ENCODE measurements at regions not wholly inside any gene's neighbourhood (a gene's known extent, or its start where the extent isn't known, plus 50 kb on each side); places are given as distances from the start of the nearest gene placed in this dataset.
"Not testable (repeated sequence)": the region's sequence is repeated elsewhere in the genome, so short reads cannot be mapped to it uniquely, and the experiment has no call there.

- H3K27ac Mint-ChIP-seq; CTCF ChIA-PET; H3K36me3 Mint-ChIP-seq (ENCODE audit: low read depth); H3K4me3 Mint-ChIP-seq; H3K27me3 Mint-ChIP-seq (ENCODE audit: low read depth); H3K9me3 Mint-ChIP-seq; H3K4me1 Mint-ChIP-seq (ENCODE audit: low read depth); DNase-seq; intact Hi-C loops (cut with micrococcal nuclease): not testable (repeated sequence)
These were observed 51.5 kb upstream of the CDC42EP3 start for GRCh38 chr2:37722971-37723370.

- Mint-ChIP-seq H3K27ac (no peak overlapping the region), H3K36me3 (ENCODE audit: low read depth) (no peaks in the 10 kb centered on the region), H3K4me3 (no peak overlapping the region), H3K27me3 (ENCODE audit: low read depth) (peaks cover 1% of the 10 kb centered on the region), H3K9me3 (peaks cover 7% of the 10 kb centered on the region), H3K4me1 (ENCODE audit: low read depth) (peaks cover 6% of the 10 kb centered on the region)
- no peak for DNase-seq
- CTCF ChIA-PET, result interaction anchor here (0.6 kb wide), 1 partner anchor 996 kb away, joined by 4 read pairs; no protein-coding TSS in a partner anchor
- intact Hi-C loops (cut with micrococcal nuclease), result loop anchor here (2.0 to 5.0 kb wide), 2 partner anchors 45 to 143 kb away; no protein-coding TSS in a partner anchor
These were observed 58.8 kb upstream of the CDC42EP3 start for GRCh38 chr2:37730037-37730818.

- intact Hi-C loops (cut with micrococcal nuclease), result loop anchor here (5.0 kb wide), 1 partner anchor 145 kb away; no protein-coding TSS in a partner anchor
- CTCF ChIA-PET; H3K36me3 Mint-ChIP-seq (ENCODE audit: low read depth); H3K27ac Mint-ChIP-seq; H3K9me3 Mint-ChIP-seq; H3K4me1 Mint-ChIP-seq (ENCODE audit: low read depth); H3K27me3 Mint-ChIP-seq (ENCODE audit: low read depth); H3K4me3 Mint-ChIP-seq; DNase-seq: not testable (repeated sequence)
These were observed 61.0 kb upstream of the CDC42EP3 start for GRCh38 chr2:37732412-37732811.

GRCh38 chr2:37733251-37733650, 61.8 kb upstream of the CDC42EP3 start:
- CTCF ChIA-PET, result interaction anchor here (0.6 to 0.7 kb wide), 2 partner anchors 99 to 191 kb away, joined by 3 to 5 read pairs; no protein-coding TSS in a partner anchor
- no peaks in the 10 kb centered on the region for H3K36me3 Mint-ChIP-seq (ENCODE audit: low read depth)
- peaks cover under 1% of the 10 kb centered on the region for H3K9me3 Mint-ChIP-seq
- peaks cover 1% of the 10 kb centered on the region for H3K27me3 Mint-ChIP-seq (ENCODE audit: low read depth)
- no peak for DNase-seq
- H3K4me3 Mint-ChIP-seq, result no peak overlapping the region
- H3K27ac Mint-ChIP-seq, result no peak overlapping the region
- intact Hi-C loops (cut with micrococcal nuclease), result loop anchor here (5.0 kb wide), 1 partner anchor 146 kb away; no protein-coding TSS in a partner anchor
- H3K4me1 Mint-ChIP-seq (ENCODE audit: low read depth), result peaks cover 6% of the 10 kb centered on the region

GRCh38 chr2:37733955-37734354, 62.5 kb upstream of the CDC42EP3 start:
- CTCF ChIA-PET, result interaction anchor here (0.6 kb wide), 1 partner anchor 98 kb away, joined by 3 read pairs; no protein-coding TSS in a partner anchor
- not testable (repeated sequence) for H3K9me3 Mint-ChIP-seq; H3K4me1 Mint-ChIP-seq (ENCODE audit: low read depth); H3K36me3 Mint-ChIP-seq (ENCODE audit: low read depth); H3K4me3 Mint-ChIP-seq; H3K27me3 Mint-ChIP-seq (ENCODE audit: low read depth); DNase-seq; H3K27ac Mint-ChIP-seq
- intact Hi-C loops (cut with micrococcal nuclease), result loop anchor here (5.0 kb wide), 1 partner anchor 147 kb away; no protein-coding TSS in a partner anchor

- CTCF ChIA-PET, result interaction anchor here (0.6 kb wide), 1 partner anchor 32 kb away, joined by 5 read pairs; no protein-coding TSS in a partner anchor
- not testable (repeated sequence) for DNase-seq; H3K27ac Mint-ChIP-seq; H3K9me3 Mint-ChIP-seq; H3K36me3 Mint-ChIP-seq (ENCODE audit: low read depth); H3K4me3 Mint-ChIP-seq; H3K27me3 Mint-ChIP-seq (ENCODE audit: low read depth); H3K4me1 Mint-ChIP-seq (ENCODE audit: low read depth)
- intact Hi-C loops (cut with micrococcal nuclease), result loop anchor here (5.0 kb wide), 1 partner anchor 148 kb away; no protein-coding TSS in a partner anchor
These were observed 63.6 kb upstream of the CDC42EP3 start for GRCh38 chr2:37734891-37735523.

- H3K27me3 Mint-ChIP-seq (ENCODE audit: low read depth); H3K9me3 Mint-ChIP-seq; H3K4me1 Mint-ChIP-seq (ENCODE audit: low read depth); H3K36me3 Mint-ChIP-seq (ENCODE audit: low read depth); DNase-seq; H3K4me3 Mint-ChIP-seq; intact Hi-C loops (cut with micrococcal nuclease); H3K27ac Mint-ChIP-seq: not testable (repeated sequence)
- CTCF ChIA-PET, result interaction anchor here (0.6 kb wide), 1 partner anchor 32 kb away, joined by 5 read pairs; no protein-coding TSS in a partner anchor
These were observed 64.1 kb upstream of the CDC42EP3 start for GRCh38 chr2:37735524-37735910.

- H3K36me3 Mint-ChIP-seq (ENCODE audit: low read depth), result no peaks in the 10 kb centered on the region
- H3K4me3 Mint-ChIP-seq, result no peak overlapping the region
- peaks cover 5% of the 10 kb centered on the region for H3K4me1 Mint-ChIP-seq (ENCODE audit: low read depth)
- H3K27ac Mint-ChIP-seq, result no peak overlapping the region
- DNase-seq, result no peak
- H3K9me3 Mint-ChIP-seq, result no peaks in the 10 kb centered on the region
- no peaks in the 10 kb centered on the region for H3K27me3 Mint-ChIP-seq (ENCODE audit: low read depth)
- intact Hi-C loops (cut with micrococcal nuclease), result no loop called here
- CTCF ChIA-PET, result no interaction called here
These were observed 66.1 kb upstream of the CDC42EP3 start for GRCh38 chr2:37737507-37737906.

- intact Hi-C loops (cut with micrococcal nuclease), result no loop called here
- no peak for DNase-seq
- Mint-ChIP-seq H3K36me3 (ENCODE audit: low read depth) (no peaks in the 10 kb centered on the region), H3K4me3 (no peak overlapping the region), H3K4me1 (ENCODE audit: low read depth) (peaks cover 5% of the 10 kb centered on the region), H3K9me3 (no peaks in the 10 kb centered on the region), H3K27me3 (ENCODE audit: low read depth) (no peaks in the 10 kb centered on the region), H3K27ac (no peak overlapping the region)
- CTCF ChIA-PET, result no interaction called here
These were observed 66.9 kb upstream of the CDC42EP3 start for GRCh38 chr2:37738266-37738885.

GRCh38 chr2:37739153-37739552, 67.7 kb upstream of the CDC42EP3 start:
- no peaks in the 10 kb centered on the region for H3K36me3 Mint-ChIP-seq (ENCODE audit: low read depth)
- H3K4me1 Mint-ChIP-seq (ENCODE audit: low read depth), result peaks cover 5% of the 10 kb centered on the region
- H3K27ac Mint-ChIP-seq, result no peak overlapping the region
- intact Hi-C loops (cut with micrococcal nuclease), result no loop called here
- no peaks in the 10 kb centered on the region for H3K9me3 Mint-ChIP-seq
- no peak for DNase-seq
- no peaks in the 10 kb centered on the region for H3K27me3 Mint-ChIP-seq (ENCODE audit: low read depth)
- CTCF ChIA-PET, result interaction anchor here (0.7 kb wide), 1 partner anchor 12 kb away, joined by 3 read pairs; no protein-coding TSS in a partner anchor
- no peak overlapping the region for H3K4me3 Mint-ChIP-seq

- no peaks in the 10 kb centered on the region for H3K9me3 Mint-ChIP-seq
- H3K4me3 Mint-ChIP-seq, result no peak overlapping the region
- DNase-seq, result no peak
- H3K36me3 Mint-ChIP-seq (ENCODE audit: low read depth), result no peaks in the 10 kb centered on the region
- intact Hi-C loops (cut with micrococcal nuclease), result no loop called here
- peaks cover 5% of the 10 kb centered on the region for H3K4me1 Mint-ChIP-seq (ENCODE audit: low read depth)
- H3K27me3 Mint-ChIP-seq (ENCODE audit: low read depth), result no peaks in the 10 kb centered on the region
- CTCF ChIA-PET, result interaction anchor here (0.8 kb wide), 1 partner anchor 534 kb away, joined by 3 read pairs; no protein-coding TSS in a partner anchor
- no peak overlapping the region for H3K27ac Mint-ChIP-seq
These were observed 68.8 kb upstream of the CDC42EP3 start for GRCh38 chr2:37740164-37740739.

- Mint-ChIP-seq H3K27ac (no peak overlapping the region), H3K9me3 (no peaks in the 10 kb centered on the region), H3K4me3 (no peak overlapping the region), H3K27me3 (ENCODE audit: low read depth) (no peaks in the 10 kb centered on the region), H3K36me3 (ENCODE audit: low read depth) (no peaks in the 10 kb centered on the region), H3K4me1 (ENCODE audit: low read depth) (peaks cover 5% of the 10 kb centered on the region)
- intact Hi-C loops (cut with micrococcal nuclease), result no loop called here
- DNase-seq, result no peak
- CTCF ChIA-PET, result interaction anchor here (0.6 to 1.0 kb wide), 3 partner anchors 9 to 901 kb away, joined by 3 read pairs; no protein-coding TSS in a partner anchor
These were observed 70.8 kb upstream of the CDC42EP3 start for GRCh38 chr2:37742286-37742685.

Measured in activated naive CD4-positive, alpha-beta T cell treated with anti-CD3 and anti-CD28 coated beads for 36 hours (primary cell).